ENCODE measurements at regions not wholly inside any gene's neighbourhood (a gene's known extent, or its start where the extent isn't known, plus 50 kb on each side); places are given as distances from the start of the nearest gene placed in this dataset.

- TF ChIP-seq, protein P1, sequence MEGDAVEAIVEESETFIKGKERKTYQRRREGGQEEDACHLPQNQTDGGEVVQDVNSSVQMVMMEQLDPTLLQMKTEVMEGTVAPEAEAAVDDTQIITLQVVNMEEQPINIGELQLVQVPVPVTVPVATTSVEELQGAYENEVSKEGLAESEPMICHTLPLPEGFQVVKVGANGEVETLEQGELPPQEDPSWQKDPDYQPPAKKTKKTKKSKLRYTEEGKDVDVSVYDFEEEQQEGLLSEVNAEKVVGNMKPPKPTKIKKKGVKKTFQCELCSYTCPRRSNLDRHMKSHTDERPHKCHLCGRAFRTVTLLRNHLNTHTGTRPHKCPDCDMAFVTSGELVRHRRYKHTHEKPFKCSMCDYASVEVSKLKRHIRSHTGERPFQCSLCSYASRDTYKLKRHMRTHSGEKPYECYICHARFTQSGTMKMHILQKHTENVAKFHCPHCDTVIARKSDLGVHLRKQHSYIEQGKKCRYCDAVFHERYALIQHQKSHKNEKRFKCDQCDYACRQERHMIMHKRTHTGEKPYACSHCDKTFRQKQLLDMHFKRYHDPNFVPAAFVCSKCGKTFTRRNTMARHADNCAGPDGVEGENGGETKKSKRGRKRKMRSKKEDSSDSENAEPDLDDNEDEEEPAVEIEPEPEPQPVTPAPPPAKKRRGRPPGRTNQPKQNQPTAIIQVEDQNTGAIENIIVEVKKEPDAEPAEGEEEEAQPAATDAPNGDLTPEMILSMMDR (IDR thresholded peaks at IDR 0.05): no peak
- no peak for TF ChIP-seq POLR2A (IDR thresholded peaks at IDR 0.05)
These were observed 533.3 kb downstream of the OMA1 start for GRCh38 chr1:58013237-58013636.

Measured in Peyer's patch (tissue), 4 donors.